ENCODE measurements at regions not wholly inside any gene's neighbourhood (a gene's known extent, or its start where the extent isn't known, plus 50 kb on each side); places are given as distances from the start of the nearest gene placed in this dataset.

- H4K20me1 ChIP-seq (replicated peaks; ENCODE audit: control insufficient read depth, extremely low read depth, insufficient read depth, low read length): no peaks in the 10 kb centered on the region
- no peak overlapping the region for H3K4me2 ChIP-seq (ENCODE audit: insufficient read depth, low read length)
- H2AFZ ChIP-seq (ENCODE audit: low read depth, low read length): no peak overlapping the region
- intact Hi-C loops (cut with micrococcal nuclease): no loop called here
- no TSS peak for BruUV-seq (replicated peaks)
- H3K9ac ChIP-seq (replicated peaks; ENCODE audit: extremely low read depth, insufficient read depth, low read length): no peak overlapping the region
- DNase-seq (ENCODE audit: low read depth, low spot score) (no peak), FAIRE-seq (no peak)
- CTCF ChIA-PET: interaction anchor here (1.3 to 1.8 kb wide), 2 partner anchors 8 to 714 kb away, joined by 3 to 5 read pairs; no protein-coding TSS in a partner anchor
- H3K27ac ChIP-seq (ENCODE audit: insufficient read depth, low read depth, low read length): no peak overlapping the region
- H3K9me1 ChIP-seq (replicated peaks; ENCODE audit: control insufficient read depth, extremely low read depth, insufficient read depth, low read length): no peaks in the 10 kb centered on the region
- H3K4me1 ChIP-seq (ENCODE audit: control insufficient read depth, extremely low read depth, insufficient read depth, low read length): no peaks in the 10 kb centered on the region
- no peaks in the 10 kb centered on the region for H3K36me3 ChIP-seq (ENCODE audit: control insufficient read depth in 2 of 2, extremely low read depth in 1 of 2, insufficient read depth in 2 of 2, low read length in 2 of 2)
- POLR2A ChIA-PET: no interaction called here
- H3K79me2 ChIP-seq (ENCODE audit: control insufficient read depth, insufficient read depth, low read length): no peaks in the 10 kb centered on the region
- no peaks in the 10 kb centered on the region for H3K9me3 ChIP-seq (replicated peaks; ENCODE audit: control insufficient read depth, insufficient read depth, low read length)
- H3K4me3 ChIP-seq (replicated peaks in 1 of 3; ENCODE audit: insufficient read depth in 1 of 3, low read depth in 1 of 3, low read length in 3 of 3): no peak overlapping the region
- no peaks in the 10 kb centered on the region for H3K27me3 ChIP-seq (ENCODE audit: control insufficient read depth in 2 of 2, insufficient read depth in 2 of 2, low read length in 2 of 2)
- dilution Hi-C loops (cut with MboI; ENCODE audit: extremely low pct_ligation_motif_present, low sequenced_read_pairs): no loop called here
- no peak for TF ChIP-seq MYC (IDR thresholded peaks at IDR 0.05; ENCODE audit: low read depth, low read length)
- no peak for TF ChIP-seq FOS (IDR thresholded peaks at IDR 0.05; ENCODE audit: borderline replicate concordance, insufficient read depth, low read length)
- TF ChIP-seq JUN (IDR thresholded peaks at IDR 0.05; ENCODE audit: borderline replicate concordance, insufficient read depth, insufficient read length, low read depth): peak; percentile 33
- peak in 1 of 2 donors; percentile 15 for TF ChIP-seq CTCF (IDR thresholded peaks at IDR 0.05; ENCODE audit: extremely low read depth in 1 of 2, insufficient read depth in 1 of 2, low read depth in 1 of 2, low read length in 2 of 2)
Measured at GRCh38 chr10:121662945-121663917, 65.0 kb upstream of the FGFR2 start.
